ENCODE measurements at regions not wholly inside any gene's neighbourhood (a gene's known extent, or its start where the extent isn't known, plus 50 kb on each side); places are given as distances from the start of the nearest gene placed in this dataset.

GRCh38 chr2:100660851-100661584, 98.2 kb downstream of the PDCL3 start:
- no peak for DNase-seq (ENCODE audit: low read depth in 3 of 3)

DNA sequence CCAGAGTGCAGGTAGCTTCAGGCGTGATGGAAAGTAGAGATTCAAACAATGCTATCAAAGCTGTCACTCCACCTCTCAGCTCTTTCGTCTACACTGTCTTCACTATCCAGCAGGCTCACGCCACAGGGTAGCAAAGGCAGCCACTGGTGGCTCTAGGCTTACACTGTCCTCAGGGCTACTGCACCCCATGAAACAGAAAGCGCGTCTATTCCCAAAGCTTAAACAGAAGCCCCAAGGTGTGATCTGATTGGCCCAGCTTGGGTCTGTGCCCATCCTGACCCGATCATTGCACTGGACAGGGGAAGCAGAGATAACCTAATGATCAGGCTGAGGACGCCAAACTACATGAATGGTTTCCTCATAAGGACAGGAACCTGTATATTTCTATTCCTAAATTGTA, 100.1 kb downstream of the PDCL3 start:
- no peak for DNase-seq (ENCODE audit: low read depth in 3 of 3)

GRCh38 chr2:100664021-100664755, 101.4 kb downstream of the PDCL3 start:
- no peak for DNase-seq (ENCODE audit: low read depth in 3 of 3)

- no peak for DNase-seq (ENCODE audit: low read depth in 3 of 3)
Measured at GRCh38 chr2:100664756-100665101, 101.9 kb downstream of the PDCL3 start.

DNA sequence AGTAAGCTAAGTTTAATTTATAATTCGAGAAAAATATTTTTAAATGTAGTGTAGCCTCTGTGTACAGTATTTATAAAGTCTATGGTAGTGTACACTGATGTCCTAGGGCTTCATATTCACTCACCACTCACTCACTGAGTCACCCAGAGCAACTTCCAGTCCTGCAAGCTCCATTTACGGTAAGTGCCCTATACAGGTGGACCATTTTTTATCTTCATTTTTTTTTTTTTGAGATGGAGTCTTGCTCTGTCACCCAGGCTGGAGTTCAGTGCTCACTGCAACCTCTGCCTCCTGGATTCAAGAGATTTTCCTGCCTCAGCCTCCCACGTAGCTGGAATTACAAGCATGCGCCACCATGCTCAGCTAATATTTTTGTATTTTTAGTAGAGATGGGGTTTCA, 104.2 kb downstream of the PDCL3 start:
- DNase-seq (ENCODE audit: low read depth in 3 of 3), result no peak

DNA sequence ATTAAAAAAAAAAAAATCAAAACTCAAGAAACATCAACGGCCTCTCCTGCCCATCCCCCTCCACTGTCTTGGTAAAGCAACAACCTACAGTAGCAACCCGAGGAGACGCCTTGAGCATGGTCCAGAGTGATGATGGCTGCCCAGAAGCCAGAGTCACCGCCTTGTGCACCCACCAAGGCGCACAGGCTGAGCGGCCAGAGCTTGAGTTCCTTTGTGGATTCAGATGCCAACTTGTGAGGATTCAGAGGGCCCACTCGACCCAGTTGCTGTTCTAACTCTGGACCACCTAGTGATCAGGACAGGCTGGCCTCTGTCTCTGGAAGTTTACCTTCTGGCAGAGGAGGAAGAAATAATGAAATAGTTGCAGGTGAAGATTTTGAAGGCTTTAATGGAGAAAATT, 105.0 kb downstream of the PDCL3 start:
- no peak for DNase-seq (ENCODE audit: low read depth in 3 of 3)

DNA sequence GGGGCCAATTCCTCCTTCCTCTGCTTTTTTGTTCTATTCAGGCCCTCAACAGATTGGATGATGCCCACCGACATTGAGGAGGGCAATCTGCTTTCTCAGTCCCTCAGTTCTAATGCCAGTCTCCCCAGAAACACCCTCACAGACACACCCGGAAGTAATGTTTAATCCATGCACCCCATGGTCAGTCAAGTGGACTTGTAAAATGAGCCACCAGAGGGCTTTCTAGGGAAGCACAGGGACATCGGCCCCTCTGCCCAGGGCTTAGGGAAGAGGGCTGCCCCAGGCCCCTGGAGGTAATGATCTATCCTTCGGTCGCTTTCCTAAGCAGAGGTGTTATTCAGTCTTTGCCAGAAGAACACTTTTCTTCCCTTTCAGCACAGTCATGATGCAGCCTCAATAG, 107.4 kb downstream of the PDCL3 start:
- no peak for DNase-seq (ENCODE audit: low read depth in 3 of 3)

DNA sequence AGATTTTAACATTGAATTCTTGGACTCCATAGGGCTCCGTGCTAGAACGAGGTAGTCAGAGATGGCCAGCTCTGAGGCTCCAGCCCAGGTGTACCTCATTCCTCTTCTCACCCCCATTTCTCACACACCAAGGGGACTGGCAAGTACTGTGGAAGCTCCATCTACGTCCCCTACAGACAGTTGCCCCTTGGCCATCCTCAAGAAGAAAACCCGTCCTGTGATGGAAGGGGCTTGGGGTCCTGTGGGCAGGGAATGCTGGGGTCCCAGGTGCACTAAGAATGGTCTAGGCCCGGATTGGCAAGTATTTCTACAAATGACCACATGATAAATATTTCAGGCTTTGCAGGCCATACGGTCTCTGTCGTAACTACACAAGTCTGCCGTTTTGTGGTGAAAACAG, 110.3 kb downstream of the PDCL3 start:
- DNase-seq (ENCODE audit: low read depth in 3 of 3), result no peak

- no peak for DNase-seq (ENCODE audit: low read depth in 3 of 3)
Measured at GRCh38 chr2:100673691-100674485, 111.1 kb downstream of the PDCL3 start.

GRCh38 chr2:100674666-100675065, 111.9 kb downstream of the PDCL3 start:
- DNase-seq (ENCODE audit: low read depth in 3 of 3), result no peak

- DNase-seq (ENCODE audit: low read depth in 3 of 3), result no peak
Measured at GRCh38 chr2:100675373-100675772, 112.6 kb downstream of the PDCL3 start.

DNA sequence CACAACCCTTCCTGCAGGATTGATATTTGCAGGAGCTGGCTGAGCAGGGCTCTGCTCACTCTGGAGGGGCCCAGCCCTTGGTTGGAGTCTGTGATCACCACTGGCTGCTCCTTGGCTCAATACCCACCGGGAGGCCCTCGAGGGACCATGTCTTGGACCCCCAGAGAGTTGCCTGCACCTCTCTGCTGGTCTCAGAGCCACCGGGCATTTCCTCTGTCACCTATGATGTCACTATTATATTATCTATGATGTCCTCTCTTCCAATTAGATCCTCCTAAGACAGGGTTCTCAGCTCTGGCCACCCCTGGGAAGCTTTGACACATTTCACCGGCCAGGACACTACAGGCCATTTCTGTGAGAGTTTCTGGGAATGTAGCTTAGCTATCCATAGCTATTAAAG, 113.1 kb downstream of the PDCL3 start:
- no peak for DNase-seq (ENCODE audit: low read depth in 3 of 3)

- no peak for DNase-seq (ENCODE audit: low read depth in 3 of 3)
Measured at GRCh38 chr2:100676346-100676745, 113.6 kb downstream of the PDCL3 start.

- no peak for DNase-seq (ENCODE audit: low read depth in 3 of 3)
Measured at GRCh38 chr2:100677611-100678185, 114.9 kb downstream of the PDCL3 start.

GRCh38 chr2:100679211-100679610, 116.4 kb downstream of the PDCL3 start:
- DNase-seq (ENCODE audit: low read depth in 3 of 3), result no peak

DNA sequence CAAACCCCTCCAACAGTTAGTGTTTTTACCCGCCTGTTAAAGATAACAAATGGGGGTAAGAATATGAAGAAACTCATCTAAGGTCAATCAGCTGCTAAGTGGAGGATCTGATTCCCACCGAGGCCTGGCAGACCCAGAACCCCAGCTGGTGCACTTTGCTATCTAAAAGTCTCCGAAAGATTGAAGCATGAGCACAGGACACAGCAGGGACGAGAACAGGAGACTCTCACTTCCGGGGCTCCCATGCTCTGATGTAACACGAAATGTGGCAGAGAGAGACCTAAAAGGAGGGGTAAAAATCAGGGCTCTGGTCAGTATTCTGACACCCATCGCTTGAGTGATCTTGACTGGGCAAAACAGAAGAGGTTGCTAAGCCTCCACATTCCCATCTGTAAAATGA, 119.7 kb downstream of the PDCL3 start:
- DNase-seq (ENCODE audit: low read depth in 3 of 3), result no peak

DNA sequence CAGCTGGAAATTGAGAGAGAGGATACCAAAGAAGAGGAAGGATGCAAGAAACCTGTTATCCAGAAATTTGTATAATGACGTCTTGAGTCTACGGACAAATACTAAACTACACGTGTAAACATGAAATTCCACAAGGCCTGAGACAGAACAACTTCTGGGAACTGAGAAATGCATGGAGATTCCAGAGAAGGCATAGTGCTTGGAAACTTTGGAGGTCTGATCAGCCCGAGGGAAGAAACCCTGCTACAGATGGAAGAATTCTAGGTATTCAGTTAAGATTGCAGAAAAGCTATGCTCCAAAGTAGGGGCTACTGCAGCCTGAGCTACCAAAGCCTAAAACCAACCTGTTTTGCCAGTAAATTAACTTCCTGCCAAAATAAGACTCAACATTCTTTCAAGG, 120.4 kb downstream of the PDCL3 start:
- no peak for DNase-seq (ENCODE audit: low read depth in 3 of 3)

GRCh38 chr2:100691846-100692245, 128.1 kb upstream of the NPAS2 start:
- no peak for DNase-seq (ENCODE audit: low read depth in 3 of 3)

DNA sequence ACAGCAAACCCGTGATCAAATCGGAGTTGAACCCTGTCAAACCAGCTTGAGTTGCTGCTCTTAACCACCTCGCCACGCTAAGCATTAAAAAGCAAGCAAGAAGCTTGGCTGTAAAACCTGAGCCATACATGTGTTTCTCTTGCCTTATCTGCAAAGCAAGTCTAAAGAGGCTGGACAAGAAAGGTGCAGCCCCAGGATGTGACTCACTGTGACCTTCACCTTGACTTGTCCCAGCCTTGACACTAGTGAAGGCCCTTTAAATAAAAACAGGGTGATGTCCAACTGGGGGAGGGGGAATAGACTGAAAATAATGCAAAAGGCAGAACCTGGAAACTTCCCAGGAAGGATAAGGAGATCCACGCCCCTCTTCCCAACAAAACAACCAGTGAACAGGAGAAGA, 127.6 kb upstream of the NPAS2 start:
- DNase-seq (ENCODE audit: low read depth in 3 of 3), result no peak

DNA sequence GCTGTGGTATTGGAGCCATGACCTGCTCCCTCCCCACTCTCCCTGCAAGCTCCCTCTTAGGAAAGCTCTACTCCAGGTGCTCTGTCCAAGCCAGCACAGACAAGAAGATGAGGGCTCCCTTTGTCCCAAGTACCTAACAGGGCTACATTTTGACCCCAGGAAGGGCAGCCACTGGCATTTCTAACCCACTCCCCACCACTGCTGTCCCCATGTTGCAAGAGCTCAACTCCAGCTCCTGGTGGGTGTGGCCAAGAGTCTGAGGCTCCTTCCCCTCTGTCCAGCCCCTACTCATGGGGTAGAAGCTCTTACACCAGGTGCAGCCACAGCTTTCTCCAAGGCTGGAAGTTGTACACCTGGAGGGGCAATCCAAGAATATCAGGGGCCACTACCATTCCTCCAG, 127.0 kb upstream of the NPAS2 start:
- DNase-seq (ENCODE audit: low read depth in 3 of 3), result no peak

DNA sequence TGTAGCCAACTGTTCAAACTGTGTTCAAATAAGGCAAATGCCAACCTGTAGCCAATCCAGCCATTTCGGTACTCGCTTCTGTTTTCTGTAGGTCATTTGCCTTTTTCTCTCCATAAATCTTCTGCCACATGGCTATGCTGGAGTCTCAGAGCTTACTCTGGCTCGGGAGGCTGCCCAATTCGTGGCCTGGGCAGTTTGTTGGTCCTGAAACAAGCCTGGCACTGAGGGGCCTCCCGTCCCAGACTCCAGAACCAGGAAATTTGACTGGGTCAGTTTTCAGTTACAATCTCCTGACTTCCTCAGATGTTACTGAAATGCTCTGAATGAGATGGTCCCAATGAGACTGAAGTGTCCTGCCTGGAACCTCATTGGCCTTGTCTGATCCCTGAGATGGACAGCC, 120.8 kb upstream of the NPAS2 start:
- no peak for DNase-seq (ENCODE audit: low read depth in 3 of 3)

DNA sequence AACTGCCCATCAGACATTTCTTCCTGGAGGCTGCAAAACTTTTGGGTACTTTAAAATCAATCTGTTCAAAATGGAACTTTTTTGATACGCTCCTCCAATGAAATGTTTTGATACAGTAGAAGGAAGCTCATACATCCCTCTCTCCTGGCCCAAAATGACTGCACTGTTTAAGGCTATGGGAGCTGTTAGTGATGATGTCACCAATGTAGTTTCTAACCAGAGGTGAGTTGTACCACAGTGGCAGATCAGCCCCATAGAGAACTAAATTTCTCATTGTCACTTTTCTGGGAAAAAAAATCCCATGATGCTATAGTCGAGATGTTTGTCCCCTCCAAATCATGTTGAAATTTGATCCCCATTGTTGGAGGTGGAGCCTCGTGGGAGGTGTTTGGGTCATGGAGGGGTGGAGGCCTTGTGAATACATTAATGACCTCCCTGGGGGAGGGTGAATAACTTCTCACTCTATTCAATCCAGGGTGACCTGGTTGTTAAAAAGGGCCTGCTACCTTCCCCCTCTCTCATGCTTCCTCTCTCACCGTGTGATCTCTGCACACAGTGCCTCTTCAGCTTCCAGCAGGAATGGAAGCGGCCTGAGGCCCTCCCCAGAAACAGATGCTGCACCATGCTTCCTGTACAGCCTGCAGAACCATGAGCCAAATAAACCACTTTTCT, 117.4 kb upstream of the NPAS2 start:
- DNase-seq (ENCODE audit: low read depth in 3 of 3), result no peak
